Embryonic facial prominence (tissue), 1 donor: ENCODE measurements at regions not wholly inside any gene's neighbourhood (a gene's known extent, or its start where the extent isn't known, plus 50 kb on each side); places are given as distances from the start of the nearest gene placed in this dataset.
"Not testable (repeated sequence)": the region's sequence is repeated elsewhere in the genome, so short reads cannot be mapped to it uniquely, and the experiment has no call there.

ENCODE experiments used
- DNase-seq: peaks from one replicate; pipeline ENCODE4 v3.0.0-alpha.2; 2016; ENCODE audit errors: extremely low spot score

DNA sequence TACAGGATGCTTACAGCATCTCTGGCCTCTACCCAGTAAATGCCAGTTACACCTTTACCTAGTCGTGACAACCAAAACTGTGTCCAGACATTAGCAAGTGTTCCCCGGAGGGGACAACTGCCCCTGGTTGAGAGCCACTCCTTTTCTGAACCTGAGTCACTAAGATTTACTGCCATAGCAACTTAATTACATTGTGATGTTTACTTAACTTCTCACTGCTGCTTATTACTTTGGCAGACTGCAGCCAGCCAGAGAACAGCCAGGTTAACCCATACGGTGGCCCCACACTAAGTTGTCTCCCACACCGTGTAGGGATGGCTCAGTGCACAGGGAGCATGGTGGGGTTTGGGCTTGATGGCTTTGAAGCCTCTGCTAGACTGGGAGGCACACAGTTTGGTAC, 204.7 kb upstream of the SULF2 start:
- no peak for DNase-seq

DNA sequence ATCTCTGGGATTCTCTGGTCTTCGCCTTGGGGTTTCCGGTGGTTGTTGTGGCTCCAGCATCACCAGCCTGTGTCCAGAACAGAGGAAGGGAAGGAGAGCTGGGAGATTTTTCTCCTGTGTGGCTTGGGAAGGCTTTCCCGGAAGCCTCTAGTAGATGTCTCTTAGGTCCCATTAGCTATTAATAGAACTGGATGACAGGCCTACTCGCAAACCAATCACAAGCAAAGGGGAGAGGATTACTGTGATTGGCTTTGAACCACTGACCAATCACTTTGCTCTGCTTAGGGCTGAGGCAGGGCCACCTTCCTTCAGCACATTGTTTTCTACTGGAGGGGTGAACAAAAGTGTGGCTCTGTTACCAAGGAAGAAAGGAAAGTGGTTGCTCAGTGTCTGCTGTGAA, 203.4 kb upstream of the SULF2 start:
- no peak for DNase-seq

DNA sequence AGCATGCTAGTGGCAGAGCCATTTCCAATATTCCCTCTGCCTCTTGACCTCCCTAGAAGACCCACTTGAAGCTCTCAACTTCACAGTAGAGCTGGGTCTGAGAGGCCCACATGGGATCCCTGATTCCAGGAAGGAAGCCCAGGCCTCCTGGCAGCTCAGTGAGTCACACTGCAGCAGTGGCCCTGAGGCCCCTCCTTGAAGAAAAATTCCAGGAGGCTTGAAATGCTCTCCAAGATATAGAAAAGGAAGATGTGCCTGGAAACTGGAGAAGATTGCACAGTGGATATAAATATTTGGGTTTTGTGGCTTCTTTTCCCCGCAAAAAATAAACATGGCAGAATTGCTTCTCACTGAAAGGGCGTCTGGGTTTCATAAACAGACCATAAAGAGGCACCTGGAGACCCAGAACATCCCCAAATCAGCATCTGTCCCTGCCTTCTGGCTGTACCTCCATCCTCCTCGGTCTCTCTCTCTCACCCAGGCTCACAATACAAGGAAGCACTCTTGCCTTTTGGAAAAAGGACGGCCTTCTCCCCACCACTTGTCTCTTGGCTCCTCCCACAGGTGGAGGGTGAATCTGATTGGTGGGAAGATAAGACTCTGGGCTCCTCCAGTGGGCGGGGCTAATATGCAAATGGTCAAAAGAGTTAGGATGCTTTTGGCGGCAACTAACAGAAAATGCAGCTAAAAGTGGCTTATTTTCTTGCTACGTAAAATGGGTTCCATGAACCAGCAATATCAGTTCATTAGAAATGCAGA, 200.0 kb upstream of the SULF2 start:
- DNase-seq: no peak

DNA sequence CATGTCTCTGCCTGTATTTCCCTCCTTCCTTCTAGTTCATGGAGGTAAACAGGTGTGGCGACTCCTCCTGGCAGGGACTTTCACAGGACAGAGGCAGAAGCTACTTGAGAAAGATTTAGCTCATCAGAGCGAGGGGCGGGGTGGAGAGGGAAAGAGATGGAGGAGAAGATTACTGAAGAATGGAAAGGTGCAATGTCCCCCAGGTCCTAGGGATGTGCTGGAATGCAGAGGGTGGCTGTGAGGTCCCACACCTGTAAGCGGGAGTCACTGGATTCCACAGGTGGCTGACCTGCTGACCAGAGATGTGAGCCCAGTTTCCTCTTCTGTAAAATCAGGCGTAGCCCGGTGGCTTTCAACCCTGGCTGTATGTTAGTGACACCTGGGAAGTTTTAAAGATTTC, 199.2 kb upstream of the SULF2 start:
- no peak for DNase-seq

DNA sequence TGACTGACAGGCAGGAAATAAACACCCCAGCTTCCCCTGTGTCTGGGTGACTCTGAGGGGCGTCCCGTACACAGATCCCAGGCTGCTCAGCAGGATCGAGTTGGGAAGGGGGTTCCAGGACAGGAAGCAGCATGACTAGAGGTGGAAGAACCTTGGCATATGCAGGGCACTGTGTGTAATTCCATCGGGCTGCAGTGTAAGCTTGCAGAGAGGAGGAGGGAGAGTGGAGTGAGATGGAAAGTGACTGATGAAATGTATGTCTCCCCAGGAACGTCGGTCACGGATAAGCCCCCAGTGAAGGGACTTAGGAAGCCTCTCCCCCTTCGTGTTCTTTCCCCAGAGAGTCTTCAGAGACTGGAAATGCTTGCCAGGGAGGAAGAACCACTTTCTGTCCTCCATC, 198.4 kb upstream of the SULF2 start:
- DNase-seq: not testable (repeated sequence)

DNA sequence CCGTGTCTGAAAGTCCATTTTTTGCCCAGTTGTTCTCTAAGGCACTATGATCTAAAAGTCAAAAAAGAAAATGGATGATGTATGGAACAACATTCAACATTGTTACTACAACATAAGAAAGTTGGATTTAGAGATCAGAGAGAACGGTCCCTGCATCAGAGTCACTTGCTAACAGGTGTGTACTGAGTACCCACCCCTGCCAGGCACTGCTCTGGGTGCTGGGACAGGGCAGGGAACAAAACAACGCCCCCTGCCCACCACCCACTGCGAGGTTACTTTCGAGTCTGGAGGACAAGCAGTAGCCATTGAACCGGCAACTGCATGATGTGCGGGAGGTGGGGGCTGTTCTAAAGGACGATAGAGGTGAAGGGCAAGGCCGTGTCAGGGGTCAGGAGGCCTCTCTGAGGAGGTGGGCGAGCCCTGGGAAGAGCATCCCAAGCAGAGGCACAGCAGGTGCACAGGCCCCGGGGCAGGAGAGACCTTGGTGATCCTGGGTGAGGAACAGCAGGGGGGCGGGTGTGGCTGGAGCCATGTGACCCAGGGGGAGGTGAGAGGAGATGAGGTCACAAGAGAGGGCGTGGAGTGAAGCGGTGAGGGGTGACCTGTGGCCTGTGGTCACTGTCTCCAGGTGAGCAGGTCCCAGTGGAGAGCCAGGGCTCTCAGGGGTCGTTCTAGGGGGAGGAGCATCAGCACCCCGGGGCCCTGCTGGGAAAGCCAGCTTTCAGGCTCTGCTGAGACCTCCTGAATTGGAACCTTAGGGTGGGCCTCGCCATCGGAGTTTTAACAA, 197.5 kb upstream of the SULF2 start:
- no peak for DNase-seq

DNA sequence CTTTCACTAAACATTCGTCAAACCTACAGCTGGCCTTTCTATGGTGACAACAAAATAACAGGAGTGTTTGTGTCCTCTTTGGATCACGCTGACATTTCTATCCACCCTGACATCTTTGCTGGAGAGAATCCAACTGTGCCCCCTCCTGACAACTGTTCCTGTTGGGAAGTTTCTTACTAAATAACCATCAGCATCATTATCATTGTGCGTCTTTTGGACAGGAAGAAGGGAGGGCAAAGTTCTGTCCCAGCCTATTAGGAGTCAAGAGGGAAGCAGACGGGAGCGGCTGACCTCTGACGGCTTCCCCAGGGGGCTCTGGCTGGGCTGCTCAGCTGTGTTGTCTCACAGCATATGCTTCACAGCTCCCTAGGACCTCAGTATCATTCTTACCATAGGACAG, 195.9 kb upstream of the SULF2 start:
- no peak for DNase-seq

DNA sequence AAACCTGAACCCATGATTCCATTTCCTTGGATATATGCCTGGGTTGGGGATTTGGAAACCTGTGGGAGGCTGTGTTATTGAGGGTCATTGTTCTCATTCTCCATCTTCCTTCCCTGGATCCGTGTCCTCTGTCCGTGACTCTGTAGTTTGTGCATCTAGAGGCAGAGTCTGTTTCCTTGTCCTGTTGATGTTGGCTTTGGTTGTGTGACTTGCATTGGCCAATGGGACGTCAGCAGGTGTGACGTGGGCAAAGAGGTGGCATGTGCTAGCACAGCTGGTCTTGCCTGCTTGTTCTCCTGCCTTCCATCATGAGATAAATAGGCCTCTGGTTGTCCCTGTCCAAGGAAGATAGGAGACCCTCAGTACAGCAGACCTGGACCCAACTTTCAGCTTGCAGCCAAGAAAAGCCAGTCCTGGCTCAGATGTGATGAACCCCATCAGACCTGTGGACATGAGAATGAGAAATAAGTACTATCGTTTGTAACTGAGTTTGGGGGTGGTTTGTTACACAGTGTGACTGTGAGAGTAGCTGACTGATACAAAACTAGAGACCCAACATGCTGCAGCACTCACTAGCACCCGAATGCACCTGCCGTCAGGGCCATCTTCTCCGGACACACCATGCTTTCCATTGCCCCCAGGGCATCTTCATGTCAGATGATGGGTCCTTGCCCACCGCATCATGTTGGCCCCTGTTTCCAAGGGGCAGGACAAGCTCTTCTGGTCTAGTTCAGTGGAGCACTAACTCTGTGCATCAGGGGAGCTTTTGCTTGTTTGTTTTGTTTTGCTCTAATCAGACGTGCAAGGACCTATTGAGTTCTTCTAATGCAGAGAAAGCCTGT, 195.3 kb upstream of the SULF2 start:
- no peak for DNase-seq

DNA sequence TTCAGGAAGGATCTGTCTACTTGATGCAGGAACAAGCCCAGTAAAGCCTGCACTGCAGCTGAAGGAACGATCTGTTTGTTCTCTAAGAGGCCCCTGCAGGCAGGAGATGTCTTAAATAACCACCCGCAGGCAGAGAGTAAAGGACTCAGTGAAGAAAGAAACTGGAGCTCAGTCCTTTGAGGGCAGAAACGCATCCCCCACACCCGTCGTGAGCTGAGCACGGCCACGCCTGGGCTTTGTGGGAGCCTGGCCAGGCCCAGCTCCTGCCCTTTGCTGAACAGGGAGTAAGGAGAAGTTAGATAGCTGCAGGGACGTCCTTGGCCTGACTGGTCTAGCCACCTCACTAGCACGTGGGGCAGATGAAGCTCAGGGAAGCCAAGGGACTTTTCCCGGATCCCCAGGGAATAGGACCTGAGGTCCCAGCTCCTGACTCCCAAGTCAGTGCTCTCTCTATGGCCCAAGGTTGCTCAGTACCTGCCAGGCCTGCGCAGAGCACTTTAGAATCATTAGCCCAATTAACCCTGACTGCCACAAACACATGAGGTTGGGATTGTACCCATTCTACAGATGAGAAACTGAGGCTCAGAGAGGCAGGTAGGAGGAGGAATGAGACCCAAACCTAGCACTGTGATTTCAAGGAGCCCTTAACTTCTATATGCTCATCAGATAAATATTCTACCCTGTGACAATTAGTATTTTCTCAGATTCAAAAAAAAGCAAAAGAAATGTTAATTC, 194.2 kb upstream of the SULF2 start:
- DNase-seq: not testable (repeated sequence)

DNA sequence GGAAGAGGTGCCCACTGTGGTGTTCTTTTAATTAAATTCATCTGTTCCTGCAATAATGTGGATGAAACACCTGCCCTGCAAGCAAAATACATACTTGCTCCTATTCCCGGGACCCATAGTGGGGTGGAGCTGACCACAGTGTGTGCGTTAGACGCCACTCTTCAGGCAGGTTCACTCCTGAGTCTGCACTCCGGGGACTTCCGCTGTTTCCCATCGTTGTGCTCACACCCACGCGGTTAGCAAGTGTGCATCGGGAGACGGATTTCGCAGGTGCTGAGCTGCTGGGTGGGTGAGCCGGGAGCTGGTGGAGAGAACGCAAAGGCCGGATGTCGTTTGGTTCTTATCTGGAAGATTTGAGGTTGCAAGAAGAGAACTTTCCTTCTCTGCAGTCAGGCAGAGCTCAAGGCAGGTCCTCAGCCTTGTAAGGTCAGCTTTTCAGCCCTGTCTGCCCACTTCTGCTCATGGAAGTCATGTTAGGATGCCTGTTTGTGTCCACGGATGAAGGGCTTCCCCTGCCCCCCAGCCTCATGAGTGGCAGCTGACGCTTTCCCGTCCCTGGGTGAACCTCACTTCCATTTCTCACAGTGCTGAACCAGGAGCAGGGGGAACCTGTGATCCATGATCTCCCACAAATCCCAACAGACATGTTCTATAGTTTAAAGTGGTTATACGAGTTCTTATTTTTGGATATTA, 193.3 kb upstream of the SULF2 start:
- not testable (repeated sequence) for DNase-seq

GRCh38 chr20:47977789-47978252, 192.5 kb upstream of the SULF2 start:
- not testable (repeated sequence) for DNase-seq

GRCh38 chr20:47977017-47977788, 191.9 kb upstream of the SULF2 start:
- not testable (repeated sequence) for DNase-seq

DNA sequence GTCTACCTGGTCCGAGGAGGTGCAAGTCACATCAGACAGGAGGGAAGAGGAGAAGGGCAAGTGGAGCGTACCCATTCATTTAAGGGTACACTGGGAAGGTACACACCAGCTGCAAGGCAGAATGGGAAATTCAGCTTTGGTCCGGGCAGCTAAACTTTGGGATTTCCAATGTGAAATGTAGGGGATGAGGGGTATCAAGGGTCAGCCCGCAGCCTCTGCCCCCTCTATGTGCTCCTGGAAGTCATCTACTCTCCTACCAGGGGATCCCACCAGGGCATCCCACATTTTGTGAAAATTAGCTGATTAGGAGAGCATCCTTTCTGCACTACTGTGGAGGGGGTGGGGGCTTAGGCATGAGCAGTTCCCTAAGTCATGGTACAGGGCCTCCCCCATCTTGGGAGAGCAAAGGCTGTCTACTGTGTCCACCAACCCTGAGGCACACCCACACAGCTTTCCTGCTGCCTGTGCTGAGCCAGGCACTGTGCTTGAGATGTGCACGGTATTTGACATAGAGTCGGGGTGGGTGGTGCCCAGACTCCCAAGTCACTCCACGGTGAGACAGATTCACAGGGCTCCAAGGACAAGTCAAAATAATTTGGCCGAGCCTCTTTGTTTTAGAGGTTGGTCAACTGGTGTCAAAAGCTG, 189.1 kb upstream of the SULF2 start:
- DNase-seq: no peak

DNA sequence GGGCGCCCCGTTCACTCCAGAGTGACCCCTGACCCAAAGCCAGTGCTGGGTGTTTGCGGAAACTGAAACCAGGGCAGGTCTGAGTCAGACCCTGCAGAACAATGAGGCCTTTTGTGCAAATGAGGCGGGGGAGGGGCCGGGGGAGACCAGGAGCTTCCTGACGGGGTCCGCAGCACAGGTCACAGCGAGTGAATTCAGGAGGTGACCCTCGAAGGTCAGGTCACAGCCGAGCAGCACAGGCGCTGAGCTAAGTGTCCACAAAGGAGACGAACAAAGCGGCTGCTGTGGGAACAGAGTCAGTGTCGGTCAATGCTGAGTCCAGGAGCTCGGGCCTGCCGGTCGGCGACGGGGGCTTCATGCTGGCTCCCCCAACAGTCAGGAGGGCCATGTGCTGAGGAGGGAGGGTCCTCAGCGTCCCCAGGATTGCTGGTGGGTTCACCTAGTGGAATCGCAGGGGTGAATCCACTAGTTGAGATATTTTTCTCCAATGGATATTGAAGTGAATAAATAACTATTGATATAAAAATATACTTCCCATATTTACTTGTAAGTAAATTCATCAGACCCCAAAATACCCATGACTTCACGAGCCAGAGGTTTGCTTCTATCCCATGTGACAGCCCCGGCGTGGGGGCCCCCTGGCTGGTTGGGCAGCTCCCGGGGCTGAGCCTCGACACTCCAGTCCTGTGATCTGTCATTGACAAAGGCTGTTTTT, 188.4 kb upstream of the SULF2 start:
- DNase-seq: no peak

DNA sequence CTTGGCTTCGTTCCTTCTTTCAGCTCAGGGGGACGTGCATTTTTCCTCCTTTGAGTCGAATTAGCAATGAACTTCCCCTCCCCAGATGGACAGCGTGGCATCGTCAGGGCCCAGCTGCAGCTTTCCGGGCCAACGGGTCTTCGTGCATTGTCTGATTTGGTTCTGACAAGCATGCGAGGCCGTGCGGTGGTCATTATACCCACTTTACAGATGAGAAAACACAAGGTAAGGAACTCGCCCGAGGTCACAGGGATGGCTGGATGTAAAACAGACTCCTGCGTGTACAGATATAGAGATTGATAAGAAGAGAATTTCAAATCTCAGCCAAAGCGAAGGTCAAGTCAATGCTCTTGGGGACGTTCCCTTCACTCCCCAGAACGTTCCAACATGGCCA, 187.6 kb upstream of the SULF2 start:
- no peak for DNase-seq

GRCh38 chr20:47972297-47972915, 187.1 kb upstream of the SULF2 start:
- DNase-seq: not testable (repeated sequence)

DNA sequence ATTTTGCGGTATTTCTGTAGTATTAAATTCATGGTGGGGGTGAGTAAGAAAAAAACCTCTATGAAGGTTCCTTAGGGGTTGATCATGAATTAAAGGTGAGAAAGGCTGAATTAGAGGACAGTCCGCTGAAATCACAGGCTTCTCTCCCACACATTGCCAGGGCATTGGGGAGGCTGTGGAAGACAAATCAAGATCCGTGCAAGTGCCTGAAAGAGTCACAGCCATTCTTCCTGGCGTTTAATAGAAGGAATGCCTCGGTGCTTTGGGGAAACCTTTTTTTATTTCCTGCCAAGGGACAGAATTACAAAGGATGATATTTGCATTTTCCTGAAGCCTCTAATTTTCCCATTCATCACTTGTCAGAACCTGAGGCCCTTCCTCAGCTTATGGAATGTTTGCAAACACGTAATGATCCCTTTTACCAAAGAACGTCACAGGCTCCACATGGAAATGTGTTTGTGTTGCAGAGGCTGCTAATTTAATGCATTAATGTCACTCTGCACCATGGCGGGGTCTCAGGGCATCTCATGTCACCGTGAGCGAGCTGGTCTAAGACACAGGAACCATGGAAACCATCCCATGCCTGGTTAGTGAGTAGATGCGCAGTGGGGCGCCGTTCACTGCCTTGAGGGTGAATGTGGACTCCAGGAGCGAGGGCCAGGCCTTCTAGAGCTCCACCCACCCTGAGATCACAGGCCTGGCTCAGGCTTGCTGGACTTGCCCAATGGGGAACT, 185.9 kb upstream of the SULF2 start:
- DNase-seq: no peak
